Vagina (tissue), 2 donors: ENCODE measurements at regions not wholly inside any gene's neighbourhood (a gene's known extent, or its start where the extent isn't known, plus 50 kb on each side); places are given as distances from the start of the nearest gene placed in this dataset.

ENCODE experiments used
- POLR2A ChIP-seq, 2 donors: fragments of 450-650 bp; IDR thresholded peaks; one replicate each; pipeline ENCODE4 v1.6.1; 2017; ENCODE audit warnings: antibody characterized with exemption in 2 of 2, mild to moderate bottlenecking in 2 of 2, moderate library complexity in 2 of 2
- TF ChIP-seq, protein P1 (sequence below), 3 experiments: fragments of 450-650 bp in 2 of 3; fragments of 200-600 bp in 1 of 3; sonication (generic) in 1 of 3; IDR thresholded peaks; one replicate each; pipeline ENCODE4 v1.5.1; 2017 to 2019; ENCODE audit warnings: antibody characterized with exemption in 3 of 3, mild to moderate bottlenecking in 2 of 3, moderate library complexity in 2 of 3

GRCh38 chr9:25505644-25506043 lies 172.6 kb downstream of the TUSC1 start:
- no peak for TF ChIP-seq POLR2A (IDR thresholded peaks at IDR 0.05)
- TF ChIP-seq, protein P1, sequence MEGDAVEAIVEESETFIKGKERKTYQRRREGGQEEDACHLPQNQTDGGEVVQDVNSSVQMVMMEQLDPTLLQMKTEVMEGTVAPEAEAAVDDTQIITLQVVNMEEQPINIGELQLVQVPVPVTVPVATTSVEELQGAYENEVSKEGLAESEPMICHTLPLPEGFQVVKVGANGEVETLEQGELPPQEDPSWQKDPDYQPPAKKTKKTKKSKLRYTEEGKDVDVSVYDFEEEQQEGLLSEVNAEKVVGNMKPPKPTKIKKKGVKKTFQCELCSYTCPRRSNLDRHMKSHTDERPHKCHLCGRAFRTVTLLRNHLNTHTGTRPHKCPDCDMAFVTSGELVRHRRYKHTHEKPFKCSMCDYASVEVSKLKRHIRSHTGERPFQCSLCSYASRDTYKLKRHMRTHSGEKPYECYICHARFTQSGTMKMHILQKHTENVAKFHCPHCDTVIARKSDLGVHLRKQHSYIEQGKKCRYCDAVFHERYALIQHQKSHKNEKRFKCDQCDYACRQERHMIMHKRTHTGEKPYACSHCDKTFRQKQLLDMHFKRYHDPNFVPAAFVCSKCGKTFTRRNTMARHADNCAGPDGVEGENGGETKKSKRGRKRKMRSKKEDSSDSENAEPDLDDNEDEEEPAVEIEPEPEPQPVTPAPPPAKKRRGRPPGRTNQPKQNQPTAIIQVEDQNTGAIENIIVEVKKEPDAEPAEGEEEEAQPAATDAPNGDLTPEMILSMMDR (IDR thresholded peaks at IDR 0.05): no peak
